NCI-H128 (cell line): ENCODE measurements at regions not wholly inside any gene's neighbourhood (a gene's known extent, or its start where the extent isn't known, plus 50 kb on each side); places are given as distances from the start of the nearest gene placed in this dataset.
A peak's percentile ranks its signal among the peaks of the same experiment; 100 is the strongest.
"Not testable (repeated sequence)": the region's sequence is repeated elsewhere in the genome, so short reads cannot be mapped to it uniquely, and the experiment has no call there.

Source experiments
- DNase-seq: peaks from one replicate; lab custom pipeline; 2025; ENCODE audit not compliant: unreplicated experiment; lab: John Stamatoyannopoulos, UW

DNA sequence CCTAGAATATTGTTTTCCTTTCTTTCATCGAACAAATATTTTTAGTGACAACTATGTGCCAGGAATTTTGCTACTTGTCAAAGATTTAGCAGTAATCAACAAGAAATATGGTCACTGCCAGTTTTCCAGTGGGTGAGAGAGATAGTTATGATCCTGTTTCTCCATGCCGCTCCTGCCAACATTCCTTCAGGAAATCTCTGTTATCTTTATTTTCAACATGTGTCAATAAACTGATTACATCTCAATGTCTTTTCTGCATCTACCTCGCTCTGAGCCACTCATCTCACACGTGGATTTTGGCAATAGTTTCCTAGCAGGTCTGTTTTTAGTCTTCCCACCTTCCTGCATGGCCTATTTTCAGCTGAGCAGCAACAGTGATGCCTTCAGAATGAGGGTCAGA lies 650.0 kb upstream of the STXBP6 start:
- no peak for DNase-seq

DNA sequence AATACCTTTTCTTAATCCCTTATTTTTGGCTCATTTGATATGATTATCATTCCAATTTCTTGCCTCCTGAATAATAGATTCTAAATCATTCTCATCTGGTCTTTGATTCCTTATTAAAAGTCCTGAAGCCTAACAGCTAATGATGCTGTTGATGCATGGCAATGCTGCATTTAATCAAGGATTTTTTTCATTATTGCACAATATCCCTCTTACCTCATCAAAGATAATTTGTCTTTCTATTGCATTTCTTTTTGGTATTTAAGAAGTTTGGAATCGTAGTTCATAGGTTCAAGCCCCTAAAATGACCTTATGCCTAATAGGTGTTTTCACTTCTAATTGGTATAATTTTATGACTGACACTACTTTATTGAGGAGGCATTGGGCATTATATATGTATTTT lies 648.2 kb upstream of the STXBP6 start:
- no peak for DNase-seq

DNA sequence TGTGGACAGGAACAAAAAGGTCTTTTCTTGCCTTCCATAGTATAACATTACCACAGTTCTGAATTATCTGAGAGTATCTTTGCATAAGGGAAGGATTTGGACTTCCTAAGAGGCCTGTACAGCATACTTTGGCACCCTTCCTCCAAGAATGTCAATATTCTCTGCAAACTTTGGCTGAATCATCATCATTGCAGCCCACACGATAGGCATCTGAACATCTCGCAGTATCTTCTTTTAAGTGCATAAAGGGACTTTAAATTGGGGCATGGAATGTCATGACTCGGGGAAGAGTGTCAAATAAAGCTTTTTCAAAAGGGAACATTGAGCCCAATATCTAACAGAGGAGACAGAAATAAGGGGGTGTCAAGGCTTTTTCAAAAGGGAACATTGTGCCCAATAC lies 646.2 kb upstream of the STXBP6 start:
- DNase-seq = no peak

DNA sequence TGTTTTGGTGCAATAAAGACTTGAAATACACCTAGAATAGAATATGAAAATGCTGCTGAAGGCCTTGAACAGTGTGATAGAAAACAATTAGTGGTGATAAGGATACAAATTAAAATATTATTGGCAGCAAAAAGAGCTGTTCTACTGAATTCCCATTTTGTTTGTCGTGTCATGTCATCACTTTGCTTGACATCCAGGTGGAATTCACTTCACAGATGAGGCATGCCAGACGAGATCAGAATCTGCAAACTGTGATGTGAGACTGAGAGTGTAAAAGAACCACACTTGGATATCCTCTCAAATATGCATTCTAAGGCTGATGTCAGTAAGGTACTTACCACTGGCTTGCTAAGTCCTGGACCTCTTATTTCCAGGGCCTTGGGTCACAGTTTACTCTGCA lies 635.1 kb upstream of the STXBP6 start:
- no peak for DNase-seq

DNA sequence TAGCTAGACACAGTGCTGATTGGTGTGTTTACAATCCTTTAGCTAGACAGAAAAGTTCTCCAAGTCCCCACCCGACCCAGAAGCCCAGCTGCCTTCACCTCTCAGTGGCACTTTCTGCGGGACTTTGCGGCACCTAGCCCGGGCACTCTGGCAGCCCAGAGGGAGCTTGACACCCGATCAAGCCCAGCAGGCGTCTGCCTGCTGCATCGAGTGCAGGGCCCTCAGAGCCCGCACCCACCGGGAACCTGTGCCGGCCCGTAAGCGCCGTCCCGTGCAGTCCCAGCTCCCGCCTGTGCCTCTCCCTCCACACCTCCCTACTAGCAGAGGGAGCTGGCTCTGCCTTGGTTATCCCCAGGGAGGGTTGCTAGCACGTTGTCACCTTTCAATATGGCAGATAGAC lies 631.0 kb upstream of the STXBP6 start:
- DNase-seq = no peak

DNA sequence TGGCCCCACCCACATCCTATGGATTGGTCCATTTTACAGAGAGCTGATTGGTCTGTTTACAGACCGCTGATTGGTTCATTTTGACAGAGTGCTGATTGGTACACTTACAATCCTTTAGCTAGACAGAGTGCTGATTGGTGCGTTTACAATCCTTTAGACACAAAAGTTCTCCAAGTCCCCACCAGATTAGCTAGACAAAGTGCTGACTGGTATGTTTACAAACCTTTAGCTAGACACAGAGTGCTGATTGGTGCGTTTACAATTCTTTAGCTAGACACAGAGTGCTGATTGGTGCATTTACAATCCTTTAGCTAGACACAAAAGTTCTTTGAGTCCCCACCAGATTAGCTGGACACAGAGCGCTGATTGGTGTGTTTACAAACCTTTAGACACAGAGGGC lies 630.6 kb upstream of the STXBP6 start:
- not testable (repeated sequence) for DNase-seq

DNA sequence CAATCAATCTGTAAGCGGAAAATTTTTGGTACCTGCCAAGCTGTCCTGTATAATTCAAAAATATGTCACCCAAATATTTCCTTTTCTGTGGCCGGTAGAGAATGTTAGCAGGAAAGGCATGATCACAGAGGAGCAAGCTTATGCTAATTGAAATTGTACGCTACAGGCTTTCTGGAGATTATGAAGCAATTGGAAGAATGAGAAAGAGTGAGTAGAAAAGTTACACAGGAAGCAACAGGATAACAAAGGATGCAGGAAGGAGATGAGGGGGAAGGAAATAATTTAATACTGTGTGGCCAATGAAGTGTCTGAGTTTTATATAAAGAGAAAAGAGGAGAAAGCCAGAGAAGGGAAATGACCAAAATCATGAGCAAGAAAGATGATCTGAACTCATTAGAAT lies 627.2 kb upstream of the STXBP6 start:
- no peak for DNase-seq

DNA sequence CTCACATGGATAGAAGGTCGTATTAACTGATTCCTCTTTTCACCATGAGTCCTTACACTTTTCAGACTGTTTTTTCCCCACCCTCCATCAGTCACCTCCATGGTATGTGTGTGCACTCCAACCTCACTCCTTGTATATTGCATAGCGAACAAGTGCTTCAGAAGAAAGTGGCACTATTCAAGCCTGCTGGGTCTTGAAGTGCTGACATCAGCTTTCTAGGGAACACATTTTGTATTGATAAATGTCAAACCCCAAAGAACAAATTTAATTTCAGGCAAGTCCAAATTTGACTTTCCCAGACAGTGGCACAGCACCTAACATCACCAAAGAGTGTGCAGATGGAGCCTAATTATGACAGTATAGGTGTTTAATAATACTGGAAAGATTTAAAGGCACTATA lies 617.4 kb upstream of the STXBP6 start:
- no peak for DNase-seq

DNA sequence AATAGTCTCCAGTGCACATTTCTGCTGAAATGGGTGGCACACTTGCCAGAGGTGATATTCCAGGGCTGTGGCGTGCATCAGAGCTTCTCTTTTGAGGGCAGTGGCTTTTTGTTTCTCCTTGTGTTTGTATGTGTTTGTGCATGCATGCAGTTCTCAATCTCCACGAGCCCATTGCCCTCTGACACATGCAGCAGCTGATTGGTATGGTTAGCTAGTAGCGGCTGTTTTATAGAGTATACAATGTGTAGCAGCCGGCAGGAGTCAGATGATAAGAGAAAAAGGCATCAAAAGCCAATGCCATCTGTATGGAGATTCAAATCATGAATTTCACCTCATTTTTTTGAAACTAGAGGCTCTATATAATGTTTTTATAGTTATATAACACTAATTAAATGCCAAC lies 616.9 kb upstream of the STXBP6 start:
- no peak for DNase-seq

DNA sequence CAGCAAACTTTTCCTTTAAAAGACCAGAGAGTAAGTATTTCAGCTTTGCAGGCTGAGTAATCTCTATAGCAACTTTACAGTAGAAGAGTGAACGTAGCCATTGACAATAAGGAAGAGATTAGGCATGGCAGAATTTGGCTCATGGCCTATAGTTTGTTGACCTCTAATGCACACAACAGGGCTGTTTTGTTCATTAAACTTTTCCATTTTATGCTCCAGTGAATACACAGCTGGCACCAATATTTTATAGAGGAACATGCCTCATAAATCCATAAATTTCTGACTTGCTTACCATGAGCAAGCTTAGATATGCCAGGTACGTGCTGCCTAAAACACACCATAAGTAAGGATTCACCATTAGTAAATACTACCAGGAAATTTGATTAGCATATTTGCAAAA lies 609.0 kb upstream of the STXBP6 start:
- DNase-seq = peak; percentile 19

DNA sequence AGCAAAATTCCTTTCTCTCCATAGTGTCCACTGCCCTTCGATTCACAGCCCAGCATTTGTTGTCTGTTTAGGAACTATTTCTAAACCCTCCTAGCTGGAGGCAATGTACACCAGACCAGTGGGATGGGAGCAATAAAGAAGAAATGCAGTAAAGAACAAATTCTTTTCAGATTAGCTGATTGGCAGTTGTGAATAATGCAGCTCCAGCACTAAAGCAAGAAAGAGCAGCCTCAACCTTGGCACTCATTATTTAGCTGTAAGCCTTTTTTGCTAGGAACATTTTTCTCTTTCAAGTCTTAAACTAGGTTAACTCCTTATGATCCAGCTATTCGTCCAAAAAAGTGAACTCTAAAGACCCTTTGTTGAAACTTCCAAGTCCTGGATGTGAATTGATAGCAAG lies 580.5 kb upstream of the STXBP6 start:
- no peak for DNase-seq

DNA sequence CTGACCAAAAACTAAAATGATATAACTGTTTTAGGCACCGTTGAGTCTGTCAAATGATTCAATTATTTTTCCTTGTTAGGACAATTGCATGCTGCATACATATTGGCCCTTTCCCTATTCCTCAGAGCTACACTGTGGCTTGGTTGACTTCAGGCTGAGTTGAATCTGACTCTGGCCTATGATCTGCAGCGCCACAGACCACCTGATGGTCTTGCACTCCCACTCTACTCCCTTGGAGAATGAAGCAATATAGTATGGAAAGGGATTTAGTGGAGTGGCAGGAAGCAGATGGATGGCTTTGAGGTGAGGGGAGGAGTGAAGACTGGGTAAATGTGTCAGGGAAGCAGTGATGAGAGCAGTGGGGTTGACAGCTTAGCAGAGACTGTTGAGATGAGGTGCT lies 579.0 kb upstream of the STXBP6 start:
- DNase-seq = no peak

DNA sequence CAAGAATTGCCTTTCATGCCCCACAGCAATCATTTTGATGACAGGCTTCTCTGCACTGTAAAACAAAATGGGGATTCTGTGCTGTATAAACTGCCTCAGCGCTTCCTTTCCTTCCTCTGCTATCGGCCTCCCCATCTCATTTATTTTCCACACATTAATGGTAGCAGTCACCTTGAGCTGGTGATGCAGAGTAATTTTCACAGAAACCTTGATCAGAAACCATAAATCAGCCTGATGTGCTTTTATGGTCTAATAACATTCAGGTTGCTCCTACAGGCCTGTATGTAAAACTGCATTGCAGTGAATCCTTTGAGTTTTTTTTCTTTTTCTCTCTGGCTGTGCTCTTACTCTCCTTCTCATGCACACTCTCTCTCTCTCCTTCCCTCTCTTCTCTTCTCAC lies 578.4 kb upstream of the STXBP6 start:
- no peak for DNase-seq

DNA sequence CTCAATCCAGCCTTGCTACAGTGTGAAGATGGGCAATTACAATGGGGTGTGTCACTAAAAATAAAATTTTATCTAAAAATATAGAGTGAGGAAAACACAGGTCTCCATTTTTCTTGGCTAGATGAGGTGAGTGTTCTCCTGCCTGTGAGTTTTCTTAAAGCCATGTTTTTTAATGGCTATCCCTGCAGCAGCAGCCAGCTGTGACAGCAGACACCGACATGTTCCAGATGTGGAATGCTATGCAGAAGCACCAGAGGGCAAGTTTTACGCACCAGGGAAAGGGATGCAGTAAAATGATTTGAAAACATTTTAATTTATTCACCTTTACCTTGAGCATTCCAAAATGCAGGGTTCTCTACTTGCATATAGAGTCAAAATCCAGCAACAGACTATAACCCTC lies 577.0 kb upstream of the STXBP6 start:
- DNase-seq = no peak

DNA sequence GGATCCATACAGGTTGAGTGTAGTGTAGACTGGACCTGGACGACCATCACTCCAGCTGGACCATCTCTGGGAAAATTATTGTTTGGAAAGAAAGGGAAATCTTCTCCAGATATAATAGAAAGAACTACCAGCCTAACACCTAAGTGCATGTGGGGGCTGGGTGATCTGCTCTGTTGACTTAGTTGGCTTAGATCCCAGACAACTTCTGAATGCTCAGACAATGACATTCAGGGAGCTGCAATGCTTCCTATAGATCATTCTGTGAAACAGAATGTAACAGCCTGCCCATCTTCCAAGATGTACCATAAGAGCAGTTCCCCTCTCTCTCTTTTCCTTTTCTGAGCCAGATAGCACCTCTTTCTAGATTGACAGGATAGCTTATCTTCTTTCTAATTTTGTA lies 572.8 kb upstream of the STXBP6 start:
- no peak for DNase-seq

DNA sequence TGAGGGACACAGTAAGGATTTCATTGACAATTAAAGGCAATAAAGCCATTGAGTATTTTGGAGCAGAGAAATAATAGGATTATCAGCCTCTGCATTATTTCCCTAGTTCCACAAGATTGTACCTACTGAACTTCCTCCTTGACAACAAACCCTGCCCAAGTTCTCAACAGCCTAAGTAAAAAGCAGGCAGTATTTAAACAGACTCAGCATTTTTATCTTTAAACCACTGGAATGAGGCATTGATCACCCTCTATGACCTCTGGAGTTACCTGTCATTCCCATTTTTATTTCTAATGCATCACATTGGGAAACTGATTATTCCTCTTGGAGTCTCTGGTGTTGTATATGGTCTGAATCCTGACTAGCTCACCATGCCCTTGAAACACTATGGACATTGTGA lies 570.6 kb upstream of the STXBP6 start:
- no peak for DNase-seq

DNA sequence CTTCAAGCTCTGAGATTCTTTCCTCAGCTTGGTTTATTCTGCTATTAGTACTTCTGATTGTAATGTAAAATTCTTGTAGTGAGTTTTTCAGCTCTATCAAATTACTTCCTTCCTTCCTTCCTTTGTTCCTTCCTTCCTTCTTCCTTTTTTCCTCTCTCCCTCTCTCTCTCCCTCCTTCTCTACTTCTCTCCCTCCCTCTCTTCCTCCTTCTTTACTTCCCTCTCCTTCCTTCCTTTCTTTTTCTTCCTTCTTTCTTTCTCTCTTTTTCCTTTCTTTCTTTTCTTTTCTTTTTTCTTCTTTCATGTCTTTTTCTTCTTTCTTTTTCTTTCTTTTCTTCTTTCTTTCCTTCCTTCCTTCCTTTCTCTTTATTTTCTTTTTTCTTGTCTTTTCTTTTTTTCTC lies 565.2 kb upstream of the STXBP6 start:
- DNase-seq = no peak

DNA sequence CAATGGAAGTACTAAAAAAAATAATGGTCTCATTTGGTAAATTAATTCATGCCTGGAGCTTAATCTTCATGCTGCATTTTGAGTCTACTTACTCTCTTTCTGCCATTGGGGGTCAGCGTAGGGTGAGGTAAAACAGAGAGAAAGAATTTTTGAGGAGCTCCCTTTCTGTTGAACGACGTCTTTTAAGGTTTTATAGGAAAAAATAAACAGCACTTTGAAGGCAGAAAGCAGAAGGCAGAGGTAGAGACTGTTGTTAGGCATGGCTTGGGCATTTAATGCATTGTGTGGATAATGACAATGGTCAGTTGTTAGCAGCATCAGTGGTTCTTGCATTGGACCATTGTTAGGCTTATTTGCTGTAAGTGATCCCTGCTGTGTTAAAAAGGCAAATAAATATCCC lies 557.2 kb upstream of the STXBP6 start:
- DNase-seq = no peak

DNA sequence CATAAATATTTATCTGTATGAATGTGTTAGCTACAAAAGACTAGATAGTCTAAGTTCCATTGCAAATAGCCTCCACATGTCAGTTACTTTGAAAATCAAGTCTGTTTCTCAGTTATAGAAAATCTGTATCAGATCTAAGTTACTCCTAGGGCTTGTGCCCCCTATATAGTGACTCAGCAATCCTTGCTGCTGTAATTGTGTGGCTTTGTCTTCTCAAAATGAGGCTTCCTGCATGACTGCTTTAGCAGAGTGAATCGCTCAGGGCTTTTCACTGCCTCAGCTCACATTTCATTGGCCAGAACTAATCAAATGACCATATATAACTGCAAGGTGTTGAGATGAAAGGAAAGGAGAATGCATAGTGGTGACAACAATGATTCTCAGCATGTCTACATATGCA lies 552.2 kb upstream of the STXBP6 start:
- DNase-seq = no peak

DNA sequence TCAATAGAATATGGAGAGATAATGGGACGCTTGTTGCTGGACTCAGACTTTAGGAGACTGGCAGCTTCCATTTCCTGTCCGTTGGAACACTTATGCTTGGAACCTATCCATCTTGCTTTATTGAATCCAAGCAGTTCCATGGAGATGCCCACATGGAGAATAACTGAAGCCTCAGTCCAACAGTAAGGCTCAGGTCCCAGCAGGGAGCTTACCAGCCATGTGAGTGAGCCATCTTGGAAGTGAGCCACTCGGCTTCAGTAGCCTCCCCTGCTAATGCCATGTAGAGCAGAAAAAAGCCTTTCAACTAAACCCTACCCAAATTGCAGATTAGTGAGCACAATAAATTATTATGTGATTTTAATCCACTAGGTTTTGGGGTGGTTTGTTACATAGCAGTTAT lies 538.8 kb upstream of the STXBP6 start:
- DNase-seq = no peak

DNA sequence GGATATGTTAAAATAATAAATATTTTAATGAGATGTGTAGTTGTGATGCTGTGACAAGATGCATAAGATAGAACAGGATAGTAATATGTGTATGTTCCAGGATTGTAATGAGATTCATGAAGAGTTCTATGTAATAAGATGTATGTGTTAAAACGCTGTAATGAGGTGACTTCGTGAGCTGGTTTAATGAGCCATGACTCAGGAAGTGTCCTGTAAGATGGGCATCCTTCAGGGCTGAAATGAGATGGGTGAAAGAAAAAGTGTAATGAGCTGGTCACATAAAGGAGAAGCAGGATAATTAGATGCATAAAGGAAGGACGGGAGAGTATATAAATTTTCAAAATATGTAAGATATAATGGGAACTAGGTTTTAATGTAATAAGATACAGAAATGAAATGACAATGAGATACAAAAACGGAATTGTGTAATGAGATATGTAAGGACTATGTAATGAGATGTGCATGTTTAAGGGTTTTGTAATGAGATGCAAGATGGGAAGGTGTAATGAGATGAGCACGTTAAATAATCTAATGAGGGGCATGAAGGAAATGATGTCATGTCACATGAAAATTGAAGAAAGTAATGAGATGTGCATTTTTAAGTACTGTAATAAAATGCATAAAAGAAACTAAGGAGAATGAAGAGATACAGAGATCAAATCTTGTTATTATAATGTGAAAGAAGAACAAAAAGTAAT lies 524.8 kb upstream of the STXBP6 start:
- no peak for DNase-seq

DNA sequence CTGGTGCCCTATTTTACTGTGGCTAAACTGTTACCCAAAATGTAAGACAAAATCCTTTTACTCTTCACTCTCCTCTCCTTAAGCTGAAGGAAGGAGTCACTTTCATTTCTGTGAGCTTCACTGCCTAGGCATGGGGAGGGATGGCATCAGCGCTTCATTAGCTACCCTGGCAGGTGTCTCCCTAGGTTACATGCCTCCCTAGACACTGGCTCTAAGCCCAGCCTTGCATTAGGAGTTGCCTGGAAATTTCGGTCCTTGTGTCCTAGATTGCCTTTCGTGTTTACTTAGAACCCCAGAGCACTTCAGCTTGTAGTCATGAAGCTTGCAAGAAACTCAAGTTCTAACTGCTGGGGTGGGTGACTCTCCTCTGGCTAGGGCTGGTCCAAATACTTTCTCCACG lies 520.5 kb upstream of the STXBP6 start:
- no peak for DNase-seq

DNA sequence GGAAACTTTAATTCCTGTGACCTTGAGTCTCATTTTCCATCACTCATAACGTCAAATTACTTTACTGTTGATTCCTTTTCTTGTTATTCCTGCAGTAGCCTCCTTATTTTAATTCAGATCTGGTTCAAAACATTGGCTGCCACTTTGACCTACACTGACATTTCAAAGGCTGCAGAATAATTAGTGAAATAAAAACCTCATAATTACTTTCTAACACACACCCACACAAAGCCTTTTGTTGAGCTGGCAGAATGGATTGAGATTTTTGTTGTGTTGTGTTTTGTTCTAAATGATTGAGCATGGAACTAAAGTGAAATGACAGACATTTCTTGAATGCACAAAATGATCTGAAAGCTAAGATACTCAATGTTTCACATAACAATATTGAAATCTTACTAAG lies 507.5 kb upstream of the STXBP6 start:
- no peak for DNase-seq

DNA sequence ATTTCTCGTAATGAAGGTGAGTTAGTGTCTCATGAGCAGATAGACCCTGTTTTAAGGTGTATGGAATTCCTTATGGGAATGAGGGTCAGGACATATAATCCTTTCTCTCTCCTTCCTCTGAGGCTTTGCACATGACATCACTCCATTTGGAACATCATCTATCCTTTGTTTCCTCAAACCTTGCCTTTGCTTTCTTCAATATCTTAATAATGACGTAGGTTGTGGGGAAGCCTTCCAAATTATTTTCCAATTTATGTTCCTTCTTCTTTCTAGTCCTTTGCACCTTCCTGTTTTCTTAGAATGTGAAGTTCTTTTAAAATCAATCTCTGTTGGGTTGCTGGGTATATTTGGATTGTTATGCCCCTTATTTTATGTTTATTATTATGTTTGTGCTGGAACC lies 502.9 kb upstream of the STXBP6 start:
- no peak for DNase-seq
